GM21360 (cell line): ENCODE measurements at regions not wholly inside any gene's neighbourhood (a gene's known extent, or its start where the extent isn't known, plus 50 kb on each side); places are given as distances from the start of the nearest gene placed in this dataset.
A peak's percentile ranks its signal among the peaks of the same experiment; 100 is the strongest.

Experiments used
- ATAC-seq: cut with Tn5 transposase; IDR thresholded peaks from one replicate; pipeline ENCODE4 v1.9.1; 2021; ENCODE audit warnings: mild to moderate bottlenecking, moderate library complexity; ENCODE audit not compliant: unreplicated experiment

- no peak for ATAC-seq
Observed at GRCh38 chr2:47315475-47315874, 53.6 kb upstream of the EPCAM start.

GRCh38 chr2:47313728-47314127, 55.4 kb upstream of the EPCAM start:
- no peak for ATAC-seq

GRCh38 chr2:47313141-47313691, 55.9 kb upstream of the EPCAM start:
- no peak for ATAC-seq

- ATAC-seq, result no peak
Observed at GRCh38 chr2:47312491-47312850, 56.6 kb upstream of the EPCAM start.

- no peak for ATAC-seq
Observed at GRCh38 chr2:47311764-47312490, 57.2 kb upstream of the EPCAM start.

GRCh38 chr2:47310801-47311560, 58.1 kb upstream of the EPCAM start:
- peak; percentile 17 for ATAC-seq

- peak; percentile 81 for ATAC-seq
Observed at GRCh38 chr2:47309952-47310800, 58.9 kb upstream of the EPCAM start.

- peak; percentile 2 for ATAC-seq
Observed at GRCh38 chr2:47309472-47309951, 59.6 kb upstream of the EPCAM start.

- no peak for ATAC-seq
Observed at GRCh38 chr2:47307066-47307465, 62.0 kb upstream of the EPCAM start.

GRCh38 chr2:47304654-47305053, 64.5 kb upstream of the EPCAM start:
- no peak for ATAC-seq

GRCh38 chr2:47303341-47304148, 65.6 kb upstream of the EPCAM start:
- ATAC-seq, result no peak

- ATAC-seq, result no peak
Observed at GRCh38 chr2:47302308-47302707, 66.8 kb upstream of the EPCAM start.

- ATAC-seq, result no peak
Observed at GRCh38 chr2:47301731-47302130, 67.4 kb upstream of the EPCAM start.

- peak; percentile 61 for ATAC-seq
Observed at GRCh38 chr2:47301277-47301618, 67.9 kb upstream of the EPCAM start.

- peak; percentile 88 for ATAC-seq
Observed at GRCh38 chr2:47300609-47301276, 68.4 kb upstream of the EPCAM start.

GRCh38 chr2:47300081-47300480, 69.0 kb upstream of the EPCAM start:
- no peak for ATAC-seq

- no peak for ATAC-seq
Observed at GRCh38 chr2:47299555-47299954, 69.6 kb upstream of the EPCAM start.

GRCh38 chr2:47298771-47299170, 70.3 kb upstream of the EPCAM start:
- no peak for ATAC-seq

GRCh38 chr2:47297767-47298425, 71.2 kb upstream of the EPCAM start:
- no peak for ATAC-seq
